ENCODE measurements at regions not wholly inside any gene's neighbourhood (a gene's known extent, or its start where the extent isn't known, plus 50 kb on each side); places are given as distances from the start of the nearest gene placed in this dataset.

- Histone ChIP-seq H3K4me2 (replicated peaks; ENCODE audit: extremely low read depth, low read length, poor library complexity, severe bottlenecking) (no peak overlapping the region), H3K27me3 (ENCODE audit: control insufficient read depth in 2 of 2, insufficient read depth in 2 of 2, low read length in 2 of 2) (no peaks in the 10 kb centered on the region), H3K4me1 (ENCODE audit: control insufficient read depth in 1 of 2, insufficient read depth in 2 of 2, low read length in 2 of 2) (no peaks in the 10 kb centered on the region), H3K79me2 (ENCODE audit: insufficient read depth, low read length) (no peaks in the 10 kb centered on the region), H3K36me3 (replicated peaks in 1 of 2; ENCODE audit: control insufficient read depth in 1 of 2, insufficient read depth in 2 of 2, low read length in 2 of 2) (no peaks in the 10 kb centered on the region), H3K9me3 (replicated peaks in 1 of 2; ENCODE audit: control insufficient read depth in 1 of 2, insufficient read depth in 1 of 2, low read length in 2 of 2) (peaks cover 0 to 3% of the 10 kb centered on the region in 2 donors), H3K4me3 (replicated peaks in 1 of 3; ENCODE audit: low read depth in 2 of 3, low read length in 3 of 3) (no peak overlapping the region), H3K27ac (ENCODE audit: low read depth in 1 of 2, low read length in 2 of 2) (no peak overlapping the region), H3K9ac (ENCODE audit: insufficient read depth, low read length, poor library complexity, severe bottlenecking) (no peak overlapping the region), H4K20me1 (ENCODE audit: insufficient read depth, low read length) (no peaks in the 10 kb centered on the region), H2AFZ (ENCODE audit: insufficient read depth, low read depth, low read length, poor library complexity, severe bottlenecking) (no peak overlapping the region)
- Mint-ChIP-seq H3K27me3 (ENCODE audit: low read depth in 3 of 3) (no peaks in the 10 kb centered on the region), H3K4me3 (no peak overlapping the region), H3K9me3 (peaks cover 1 to 11% (median 3%) of the 10 kb centered on the region in 7 donors), H3K4me1 (no peaks in the 10 kb centered on the region), H3K27ac (no peak overlapping the region), H3K36me3 (no peaks in the 10 kb centered on the region)
- intact Hi-C loops (cut with micrococcal nuclease): no loop called here
- WGBS (ENCODE audit: insufficient coverage): no CpG with 5 or more reads among the region's 1 CpG
- DNase-seq: no peak
- TF ChIP-seq, protein P1, sequence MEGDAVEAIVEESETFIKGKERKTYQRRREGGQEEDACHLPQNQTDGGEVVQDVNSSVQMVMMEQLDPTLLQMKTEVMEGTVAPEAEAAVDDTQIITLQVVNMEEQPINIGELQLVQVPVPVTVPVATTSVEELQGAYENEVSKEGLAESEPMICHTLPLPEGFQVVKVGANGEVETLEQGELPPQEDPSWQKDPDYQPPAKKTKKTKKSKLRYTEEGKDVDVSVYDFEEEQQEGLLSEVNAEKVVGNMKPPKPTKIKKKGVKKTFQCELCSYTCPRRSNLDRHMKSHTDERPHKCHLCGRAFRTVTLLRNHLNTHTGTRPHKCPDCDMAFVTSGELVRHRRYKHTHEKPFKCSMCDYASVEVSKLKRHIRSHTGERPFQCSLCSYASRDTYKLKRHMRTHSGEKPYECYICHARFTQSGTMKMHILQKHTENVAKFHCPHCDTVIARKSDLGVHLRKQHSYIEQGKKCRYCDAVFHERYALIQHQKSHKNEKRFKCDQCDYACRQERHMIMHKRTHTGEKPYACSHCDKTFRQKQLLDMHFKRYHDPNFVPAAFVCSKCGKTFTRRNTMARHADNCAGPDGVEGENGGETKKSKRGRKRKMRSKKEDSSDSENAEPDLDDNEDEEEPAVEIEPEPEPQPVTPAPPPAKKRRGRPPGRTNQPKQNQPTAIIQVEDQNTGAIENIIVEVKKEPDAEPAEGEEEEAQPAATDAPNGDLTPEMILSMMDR (IDR thresholded peaks at IDR 0.05): no peak
These were observed 204.2 kb downstream of the PABPC4L start for GRCh38 chr4:133997436-133997835.

GRCh38 chr4:133996431-133997121 lies 205.0 kb downstream of the PABPC4L start:
- H3K4me3 ChIP-seq (replicated peaks in 1 of 3; ENCODE audit: low read depth in 2 of 3, low read length in 3 of 3): no peak overlapping the region
- no peaks in the 10 kb centered on the region for H3K4me1 ChIP-seq (ENCODE audit: control insufficient read depth in 1 of 2, insufficient read depth in 2 of 2, low read length in 2 of 2)
- no peaks in the 10 kb centered on the region for H3K79me2 ChIP-seq (ENCODE audit: insufficient read depth, low read length)
- Mint-ChIP-seq H3K9me3 (peaks cover 1 to 13% (median 3%) of the 10 kb centered on the region in 7 donors), H3K4me1 (no peaks in the 10 kb centered on the region), H3K27me3 (ENCODE audit: low read depth in 3 of 3) (no peaks in the 10 kb centered on the region), H3K36me3 (no peaks in the 10 kb centered on the region), H3K27ac (no peak overlapping the region), H3K4me3 (no peak overlapping the region)
- H3K27me3 ChIP-seq (ENCODE audit: control insufficient read depth in 2 of 2, insufficient read depth in 2 of 2, low read length in 2 of 2): no peaks in the 10 kb centered on the region
- H3K9me3 ChIP-seq (replicated peaks in 1 of 2; ENCODE audit: control insufficient read depth in 1 of 2, insufficient read depth in 1 of 2, low read length in 2 of 2): peaks cover 3 to 6% of the 10 kb centered on the region in 2 donors
- 100% methylated on average over 1 of the region's 7 CpGs for WGBS (ENCODE audit: insufficient coverage)
- H3K9ac ChIP-seq (ENCODE audit: insufficient read depth, low read length, poor library complexity, severe bottlenecking): no peak overlapping the region
- no peak overlapping the region for H3K4me2 ChIP-seq (replicated peaks; ENCODE audit: extremely low read depth, low read length, poor library complexity, severe bottlenecking)
- no peak overlapping the region for H2AFZ ChIP-seq (ENCODE audit: insufficient read depth, low read depth, low read length, poor library complexity, severe bottlenecking)
- TF ChIP-seq, protein P1 (IDR thresholded peaks at IDR 0.05): no peak
- no peak overlapping the region for H3K27ac ChIP-seq (ENCODE audit: low read depth in 1 of 2, low read length in 2 of 2)
- no peaks in the 10 kb centered on the region for H3K36me3 ChIP-seq (replicated peaks in 1 of 2; ENCODE audit: control insufficient read depth in 1 of 2, insufficient read depth in 2 of 2, low read length in 2 of 2)
- intact Hi-C loops (cut with micrococcal nuclease): no loop called here
- H4K20me1 ChIP-seq (ENCODE audit: insufficient read depth, low read length): no peaks in the 10 kb centered on the region
- no peak for DNase-seq
